Stimulated activated CD4-positive, alpha-beta T cell treated with anti-CD3 and anti-CD28 coated beads, Interleukin-4, amount 100 ng/mL, for 4 hours (primary cell): ENCODE measurements at regions not wholly inside any gene's neighbourhood (a gene's known extent, or its start where the extent isn't known, plus 50 kb on each side); places are given as distances from the start of the nearest gene placed in this dataset.
A peak's percentile ranks its signal among the peaks of the same experiment; 100 is the strongest.

Experiments used
- DNase-seq, 2 experiments: peaks; one replicate each; pipeline ENCODE4 v3.0.0-alpha.2; 2020

GRCh38 chr5:96340357-96340756 lies 92.7 kb downstream of the PCSK1 start:
- DNase-seq: no peak

- no peak for DNase-seq
These were observed 93.2 kb downstream of the PCSK1 start for GRCh38 chr5:96339862-96340261.

GRCh38 chr5:96338624-96339415 lies 94.2 kb downstream of the PCSK1 start:
- DNase-seq: no peak

GRCh38 chr5:96338091-96338490 lies 95.0 kb downstream of the PCSK1 start:
- no peak for DNase-seq

- DNase-seq: no peak
These were observed 95.8 kb downstream of the PCSK1 start for GRCh38 chr5:96337048-96337781.

GRCh38 chr5:96336351-96336985 lies 96.6 kb downstream of the PCSK1 start:
- peak; percentile 16 to 55 for DNase-seq

GRCh38 chr5:96335873-96336272 lies 97.2 kb downstream of the PCSK1 start:
- no peak for DNase-seq

GRCh38 chr5:96333391-96333790 lies 99.7 kb downstream of the PCSK1 start:
- no peak for DNase-seq

GRCh38 chr5:96332535-96333366 lies 100.3 kb downstream of the PCSK1 start:
- no peak for DNase-seq

GRCh38 chr5:96331681-96332361 lies 101.2 kb downstream of the PCSK1 start:
- no peak for DNase-seq

GRCh38 chr5:96331210-96331609 lies 101.8 kb downstream of the PCSK1 start:
- no peak for DNase-seq

GRCh38 chr5:96330530-96331140 lies 102.4 kb downstream of the PCSK1 start:
- no peak for DNase-seq

GRCh38 chr5:96329886-96330529 lies 103.0 kb downstream of the PCSK1 start:
- DNase-seq: no peak

- DNase-seq: no peak
These were observed 103.8 kb downstream of the PCSK1 start for GRCh38 chr5:96329289-96329688.

- no peak for DNase-seq
These were observed 105.3 kb downstream of the PCSK1 start for GRCh38 chr5:96327722-96328121.

GRCh38 chr5:96326902-96327301 lies 106.1 kb downstream of the PCSK1 start:
- DNase-seq: no peak

- DNase-seq: no peak
These were observed 108.3 kb downstream of the PCSK1 start for GRCh38 chr5:96324708-96325107.

GRCh38 chr5:96322865-96323264 lies 110.2 kb downstream of the PCSK1 start:
- no peak for DNase-seq

- DNase-seq: no peak
These were observed 110.8 kb downstream of the PCSK1 start for GRCh38 chr5:96322217-96322616.

GRCh38 chr5:96321345-96321744 lies 111.7 kb downstream of the PCSK1 start:
- DNase-seq: no peak

- DNase-seq: no peak
These were observed 112.3 kb downstream of the PCSK1 start for GRCh38 chr5:96320797-96321196.
